SH-SY5Y (cell line): ENCODE measurements at regions not wholly inside any gene's neighbourhood (a gene's known extent, or its start where the extent isn't known, plus 50 kb on each side); places are given as distances from the start of the nearest gene placed in this dataset.

Experiments
- GATA2 ChIP-seq: IDR thresholded peaks from 2 replicates; pipeline ENCODE4 v1.6.1; 2011; ENCODE audit warnings: mild to moderate bottlenecking, low read depth, low read length
- GATA3 ChIP-seq: IDR thresholded peaks from 2 replicates; pipeline ENCODE4 v1.6.1; 2011; ENCODE audit warnings: low read depth, mild to moderate bottlenecking, low read length, moderate library complexity

- TF ChIP-seq GATA2 (no peak), GATA3 (no peak)
These were observed 95.2 kb upstream of the NCK2 start for GRCh38 chr2:105649534-105649933.
